ENCODE measurements at regions not wholly inside any gene's neighbourhood (a gene's known extent, or its start where the extent isn't known, plus 50 kb on each side); places are given as distances from the start of the nearest gene placed in this dataset.

DNA sequence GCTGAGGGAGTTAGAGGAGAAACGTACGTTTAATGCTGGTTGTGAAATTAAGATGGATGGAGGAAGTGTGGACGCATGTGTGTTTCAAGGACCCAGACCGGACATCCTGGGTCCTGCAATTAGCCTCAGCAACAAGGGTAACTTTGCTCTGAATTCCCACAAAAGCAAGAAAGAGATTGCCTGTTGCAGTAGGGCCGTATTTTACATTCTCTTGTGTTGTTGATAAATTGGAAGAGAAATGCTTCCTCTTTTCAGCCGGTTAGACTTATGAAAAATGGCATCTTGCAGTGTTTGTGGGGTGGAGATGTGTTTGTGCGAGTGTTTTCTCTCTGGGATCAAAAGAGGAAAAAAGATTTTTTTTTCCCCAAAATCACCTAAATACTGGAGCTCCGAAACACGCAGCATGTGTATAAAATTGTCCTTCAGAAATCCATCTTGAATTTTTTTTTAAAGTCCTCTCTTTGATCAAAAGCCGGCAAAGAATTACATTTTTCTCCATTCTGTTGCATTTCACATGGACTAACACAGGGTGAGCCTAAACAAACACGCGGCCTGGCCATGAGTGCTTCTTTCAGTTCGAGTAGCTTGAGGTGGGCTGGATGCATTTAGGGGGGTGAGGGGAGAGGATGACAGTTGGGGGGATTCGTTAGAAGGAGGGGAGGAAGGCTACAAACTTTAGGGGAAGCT lies 251.6 kb downstream of the C16orf95 start:
- H3K4me3 ChIP-seq (ENCODE audit: low read length) = no peak overlapping the region
- TF ChIP-seq, protein P1, sequence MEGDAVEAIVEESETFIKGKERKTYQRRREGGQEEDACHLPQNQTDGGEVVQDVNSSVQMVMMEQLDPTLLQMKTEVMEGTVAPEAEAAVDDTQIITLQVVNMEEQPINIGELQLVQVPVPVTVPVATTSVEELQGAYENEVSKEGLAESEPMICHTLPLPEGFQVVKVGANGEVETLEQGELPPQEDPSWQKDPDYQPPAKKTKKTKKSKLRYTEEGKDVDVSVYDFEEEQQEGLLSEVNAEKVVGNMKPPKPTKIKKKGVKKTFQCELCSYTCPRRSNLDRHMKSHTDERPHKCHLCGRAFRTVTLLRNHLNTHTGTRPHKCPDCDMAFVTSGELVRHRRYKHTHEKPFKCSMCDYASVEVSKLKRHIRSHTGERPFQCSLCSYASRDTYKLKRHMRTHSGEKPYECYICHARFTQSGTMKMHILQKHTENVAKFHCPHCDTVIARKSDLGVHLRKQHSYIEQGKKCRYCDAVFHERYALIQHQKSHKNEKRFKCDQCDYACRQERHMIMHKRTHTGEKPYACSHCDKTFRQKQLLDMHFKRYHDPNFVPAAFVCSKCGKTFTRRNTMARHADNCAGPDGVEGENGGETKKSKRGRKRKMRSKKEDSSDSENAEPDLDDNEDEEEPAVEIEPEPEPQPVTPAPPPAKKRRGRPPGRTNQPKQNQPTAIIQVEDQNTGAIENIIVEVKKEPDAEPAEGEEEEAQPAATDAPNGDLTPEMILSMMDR (IDR thresholded peaks at IDR 0.05; ENCODE audit: insufficient read depth, low read depth, low read length, missing control alignments) = no peak
- DNase-seq (ENCODE audit: low read depth) = no peak

DNA sequence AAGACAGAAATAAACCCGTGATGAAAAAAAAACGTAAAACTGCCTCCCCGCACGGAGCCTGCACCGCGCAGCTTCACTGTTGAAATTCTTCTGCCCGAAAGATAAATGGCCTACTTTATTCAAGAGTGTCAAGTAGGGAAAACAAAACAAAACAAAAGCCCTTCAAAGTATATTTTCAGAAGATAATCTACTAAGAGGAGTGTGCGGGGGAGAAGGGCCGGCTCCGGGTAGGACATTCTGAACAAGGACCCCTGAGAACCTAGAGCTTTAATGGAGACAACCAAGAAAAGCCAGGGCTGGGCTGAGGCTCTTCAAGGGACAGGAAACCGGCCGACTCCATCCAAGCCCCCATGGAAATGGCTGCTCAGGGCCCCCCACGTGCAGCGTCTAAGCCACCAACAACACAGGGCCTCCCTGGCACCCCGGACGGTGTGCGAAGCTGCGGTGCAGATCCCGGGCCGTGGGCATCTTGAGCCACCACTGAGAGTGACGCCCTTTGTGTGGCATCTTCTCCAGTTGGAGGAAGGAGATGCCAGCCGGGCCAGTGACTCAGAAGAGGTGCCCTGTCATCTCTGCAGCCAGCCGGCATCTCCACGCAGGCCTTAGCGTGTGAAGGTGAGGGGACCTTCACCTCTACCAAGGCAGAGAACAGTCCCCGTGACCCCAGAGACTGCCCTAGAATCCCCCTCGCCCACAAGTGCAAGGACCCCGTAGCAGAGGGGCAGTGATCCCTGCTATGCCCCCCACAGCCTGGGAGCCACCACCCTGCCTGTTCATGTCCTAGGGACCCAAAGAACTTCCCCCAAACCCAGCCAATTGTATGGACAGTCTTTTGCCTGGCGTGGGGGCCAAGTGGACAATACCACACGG lies 250.8 kb downstream of the C16orf95 start:
- no peak overlapping the region for H3K4me3 ChIP-seq (ENCODE audit: low read length)
- TF ChIP-seq, protein P1 (IDR thresholded peaks at IDR 0.05; ENCODE audit: insufficient read depth, low read depth, low read length, missing control alignments) = no peak
- DNase-seq (ENCODE audit: low read depth) = no peak

DNA sequence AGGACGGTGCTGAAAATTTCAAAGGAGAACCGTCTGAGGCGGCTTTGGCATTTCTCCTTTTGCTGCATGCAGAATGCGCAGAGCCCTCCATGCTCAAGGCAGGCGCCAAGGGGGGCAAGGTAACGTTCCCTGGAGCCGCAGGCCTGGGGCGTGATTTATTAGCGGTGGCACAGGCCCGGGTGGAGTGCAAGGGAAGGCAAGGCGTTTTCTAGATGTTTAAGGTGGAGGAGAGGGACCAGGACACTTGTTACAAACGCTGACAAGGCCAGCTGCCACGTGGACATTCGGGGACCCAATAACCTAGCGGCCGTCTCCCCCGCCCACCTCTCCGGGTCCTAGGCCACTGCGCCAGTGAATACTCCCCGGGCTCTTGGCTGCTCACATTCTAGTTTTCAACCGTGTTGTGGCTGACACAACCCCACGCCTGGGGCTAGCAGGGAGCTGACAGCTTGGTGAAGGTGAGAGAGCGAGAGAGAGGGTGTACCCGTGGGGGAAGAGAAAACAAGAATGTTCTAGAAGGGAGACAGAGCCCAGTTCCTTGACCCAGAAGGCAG lies 250.1 kb downstream of the C16orf95 start:
- no peak for DNase-seq (ENCODE audit: low read depth)
- H3K4me3 ChIP-seq (ENCODE audit: low read length) = no peak overlapping the region
- TF ChIP-seq, protein P1 (IDR thresholded peaks at IDR 0.05; ENCODE audit: insufficient read depth, low read depth, low read length, missing control alignments) = no peak

DNA sequence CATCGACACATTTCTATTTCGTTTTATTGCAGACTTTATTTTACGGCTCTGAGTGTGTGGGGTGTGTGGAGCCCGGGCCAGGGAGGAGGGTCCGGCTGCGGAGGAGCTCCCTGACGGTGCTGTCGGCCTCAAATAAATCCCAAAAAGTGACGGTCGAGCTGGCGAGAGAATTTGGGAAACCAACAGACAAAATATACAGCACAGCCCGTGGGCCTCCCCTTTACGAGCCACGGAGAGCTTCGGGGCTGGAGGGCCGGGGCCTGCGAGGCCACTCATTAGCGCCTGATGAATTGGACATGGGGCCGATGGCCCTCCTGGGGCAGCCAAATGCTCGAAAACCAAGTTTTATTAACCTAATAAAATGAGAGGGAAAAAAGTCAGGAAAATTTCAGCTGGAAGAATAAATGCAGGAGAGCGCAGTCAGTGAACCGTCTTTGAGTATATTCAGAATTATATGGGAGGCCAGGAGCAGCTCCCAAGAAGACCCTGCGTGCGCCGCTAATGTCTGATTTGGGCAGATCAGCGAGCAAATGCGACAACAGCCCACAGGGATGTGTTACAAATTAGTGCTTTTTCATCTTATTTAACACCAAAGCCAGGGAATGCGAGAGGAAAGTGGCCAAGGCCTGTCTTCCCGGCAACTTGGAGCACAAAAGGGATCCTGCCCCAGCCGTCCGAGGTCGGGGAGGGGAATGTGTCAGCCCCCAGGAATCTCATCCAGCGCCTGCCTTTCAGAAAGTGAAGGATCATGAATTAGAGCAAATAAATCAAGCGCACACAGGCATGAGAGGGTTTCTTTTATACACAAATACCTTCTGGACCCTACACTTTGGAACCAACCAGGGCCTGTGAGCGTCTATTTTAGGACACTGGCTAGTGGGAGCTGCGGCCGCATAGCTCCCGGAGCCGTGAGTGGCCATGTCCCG lies 249.1 kb downstream of the C16orf95 start:
- H3K4me3 ChIP-seq (ENCODE audit: low read length) = no peak overlapping the region
- no peak for DNase-seq (ENCODE audit: low read depth)
- TF ChIP-seq, protein P1 (IDR thresholded peaks at IDR 0.05; ENCODE audit: insufficient read depth, low read depth, low read length, missing control alignments) = no peak

DNA sequence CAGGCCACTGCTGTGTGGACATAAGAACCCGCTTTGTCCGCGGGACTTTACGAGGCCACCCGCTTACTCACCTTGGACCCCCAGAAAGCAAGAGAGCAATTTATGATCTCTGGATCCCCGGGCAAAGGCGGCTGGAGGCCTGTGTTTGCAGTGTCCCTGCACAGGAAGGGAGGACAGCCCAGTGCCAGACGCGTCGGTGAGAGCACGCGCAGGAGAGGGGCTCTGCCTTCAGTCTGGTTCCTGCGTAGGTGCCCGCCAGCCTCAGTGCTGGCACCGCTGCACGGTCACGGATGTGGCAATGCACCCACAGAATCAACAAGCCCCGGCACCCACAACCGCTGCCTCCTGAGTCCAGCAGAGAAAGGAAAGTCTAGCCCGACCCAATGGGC lies 248.4 kb downstream of the C16orf95 start:
- no peak overlapping the region for H3K4me3 ChIP-seq (ENCODE audit: low read length)
- DNase-seq (ENCODE audit: low read depth) = no peak
- TF ChIP-seq, protein P1 (IDR thresholded peaks at IDR 0.05; ENCODE audit: insufficient read depth, low read depth, low read length, missing control alignments) = no peak

DNA sequence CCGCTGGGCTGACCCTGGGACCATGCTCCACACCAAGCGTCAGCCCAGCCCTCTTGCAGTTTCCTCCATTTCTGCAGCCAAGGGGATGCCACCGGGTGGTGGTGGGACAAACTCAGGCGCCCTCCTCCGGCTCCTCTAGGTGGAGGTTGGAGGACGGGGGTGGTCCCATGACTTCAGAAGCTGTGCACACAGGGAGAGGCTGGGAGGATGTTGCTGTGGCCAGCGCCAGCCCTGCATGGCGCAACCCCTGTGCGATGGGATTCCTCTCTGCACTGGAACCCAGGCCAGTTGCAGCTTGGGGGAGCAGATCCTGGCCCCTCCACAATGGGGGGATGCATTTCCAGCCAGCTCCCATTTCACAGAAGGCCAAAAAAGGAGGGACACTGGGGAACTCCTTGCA lies 246.5 kb downstream of the C16orf95 start:
- no peak for DNase-seq (ENCODE audit: low read depth)
- no peak overlapping the region for H3K4me3 ChIP-seq (ENCODE audit: low read length)
- TF ChIP-seq, protein P1 (IDR thresholded peaks at IDR 0.05; ENCODE audit: insufficient read depth, low read depth, low read length, missing control alignments) = no peak
